ENCODE measurements at regions not wholly inside any gene's neighbourhood (a gene's known extent, or its start where the extent isn't known, plus 50 kb on each side); places are given as distances from the start of the nearest gene placed in this dataset.
"Not testable (repeated sequence)": the region's sequence is repeated elsewhere in the genome, so short reads cannot be mapped to it uniquely, and the experiment has no call there.

DNA sequence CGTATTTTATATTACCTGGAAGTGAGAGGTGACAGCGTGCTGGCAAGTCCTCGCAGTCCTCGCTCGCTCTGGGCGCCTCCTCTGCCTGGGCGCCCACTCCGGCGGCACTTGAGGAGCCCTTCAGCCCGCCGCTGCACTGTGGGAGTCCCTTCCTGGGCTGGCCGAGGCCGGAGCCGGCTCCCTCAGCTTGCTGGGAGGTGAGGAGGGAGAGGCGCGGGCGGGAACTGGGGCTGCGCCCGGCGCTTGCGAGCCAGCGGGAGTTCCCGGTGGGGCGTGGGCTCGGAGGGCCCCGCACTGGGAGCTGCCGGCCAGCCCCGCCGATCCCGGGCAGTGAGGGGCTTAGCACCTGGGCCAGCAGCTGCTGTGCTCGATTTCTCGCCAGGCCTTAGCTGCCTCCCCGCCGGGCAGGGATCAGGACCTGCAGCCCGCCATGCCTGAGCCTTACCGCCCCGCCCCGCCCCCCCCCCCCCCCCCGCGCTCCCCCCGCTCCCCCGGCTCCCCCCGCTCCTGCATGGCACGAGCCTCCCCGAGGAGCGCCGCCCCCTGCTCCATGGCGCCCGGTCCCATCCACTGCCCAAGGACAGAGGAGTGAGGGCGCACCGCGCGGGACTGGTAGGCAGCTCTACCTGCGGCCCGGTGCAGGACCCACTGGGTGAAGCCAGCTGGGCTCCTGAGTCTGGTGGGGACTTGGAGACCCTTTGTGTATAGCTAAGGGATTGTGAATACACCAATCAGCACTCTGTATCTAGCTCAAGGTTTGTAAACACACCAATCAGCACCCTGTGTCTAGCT lies 298.9 kb upstream of the MAGEB16 start:
- no peaks in the 10 kb centered on the region for H3K9me3 ChIP-seq
- DNase-seq: no peak
- no peak overlapping the region for H3K27ac ChIP-seq
- TF ChIP-seq EP300 (IDR thresholded peaks at IDR 0.05): no peak
- TF ChIP-seq, protein P1, sequence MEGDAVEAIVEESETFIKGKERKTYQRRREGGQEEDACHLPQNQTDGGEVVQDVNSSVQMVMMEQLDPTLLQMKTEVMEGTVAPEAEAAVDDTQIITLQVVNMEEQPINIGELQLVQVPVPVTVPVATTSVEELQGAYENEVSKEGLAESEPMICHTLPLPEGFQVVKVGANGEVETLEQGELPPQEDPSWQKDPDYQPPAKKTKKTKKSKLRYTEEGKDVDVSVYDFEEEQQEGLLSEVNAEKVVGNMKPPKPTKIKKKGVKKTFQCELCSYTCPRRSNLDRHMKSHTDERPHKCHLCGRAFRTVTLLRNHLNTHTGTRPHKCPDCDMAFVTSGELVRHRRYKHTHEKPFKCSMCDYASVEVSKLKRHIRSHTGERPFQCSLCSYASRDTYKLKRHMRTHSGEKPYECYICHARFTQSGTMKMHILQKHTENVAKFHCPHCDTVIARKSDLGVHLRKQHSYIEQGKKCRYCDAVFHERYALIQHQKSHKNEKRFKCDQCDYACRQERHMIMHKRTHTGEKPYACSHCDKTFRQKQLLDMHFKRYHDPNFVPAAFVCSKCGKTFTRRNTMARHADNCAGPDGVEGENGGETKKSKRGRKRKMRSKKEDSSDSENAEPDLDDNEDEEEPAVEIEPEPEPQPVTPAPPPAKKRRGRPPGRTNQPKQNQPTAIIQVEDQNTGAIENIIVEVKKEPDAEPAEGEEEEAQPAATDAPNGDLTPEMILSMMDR (IDR thresholded peaks at IDR 0.05): no peak
- no peak for TF ChIP-seq POLR2A (IDR thresholded peaks at IDR 0.05)
- H3K4me1 ChIP-seq: no peaks in the 10 kb centered on the region
- H3K27me3 ChIP-seq: no peaks in the 10 kb centered on the region
- H3K36me3 ChIP-seq: no peaks in the 10 kb centered on the region
- H3K4me3 ChIP-seq: no peak overlapping the region
- intact Hi-C loops (cut with DNase I; ENCODE audit: low total_unique reads): no loop called here
- 89 to 97% (median 96%) methylated on average over 12 to 44 of the region's 55 CpGs for WGBS, 5 donors

- 59 to 78% (median 64%) methylated on average over 3 of the region's 3 CpGs for WGBS, 5 donors
- H3K27ac ChIP-seq: no peak overlapping the region
- DNase-seq: no peak
- H3K27me3 ChIP-seq: no peaks in the 10 kb centered on the region
- intact Hi-C loops (cut with DNase I; ENCODE audit: low total_unique reads): no loop called here
- no peaks in the 10 kb centered on the region for H3K9me3 ChIP-seq
- no peaks in the 10 kb centered on the region for H3K4me1 ChIP-seq
- H3K36me3 ChIP-seq: no peaks in the 10 kb centered on the region
- H3K4me3 ChIP-seq: no peak overlapping the region
- TF ChIP-seq POLR2AphosphoS5 (IDR thresholded peaks at IDR 0.05) (no peak), POLR2A (IDR thresholded peaks at IDR 0.05) (no peak), EP300 (IDR thresholded peaks at IDR 0.05) (no peak)
- TF ChIP-seq, protein P1 (IDR thresholded peaks at IDR 0.05): no peak
Measured at GRCh38 chrX:35507701-35508100, 290.4 kb upstream of the MAGEB16 start.

DNA sequence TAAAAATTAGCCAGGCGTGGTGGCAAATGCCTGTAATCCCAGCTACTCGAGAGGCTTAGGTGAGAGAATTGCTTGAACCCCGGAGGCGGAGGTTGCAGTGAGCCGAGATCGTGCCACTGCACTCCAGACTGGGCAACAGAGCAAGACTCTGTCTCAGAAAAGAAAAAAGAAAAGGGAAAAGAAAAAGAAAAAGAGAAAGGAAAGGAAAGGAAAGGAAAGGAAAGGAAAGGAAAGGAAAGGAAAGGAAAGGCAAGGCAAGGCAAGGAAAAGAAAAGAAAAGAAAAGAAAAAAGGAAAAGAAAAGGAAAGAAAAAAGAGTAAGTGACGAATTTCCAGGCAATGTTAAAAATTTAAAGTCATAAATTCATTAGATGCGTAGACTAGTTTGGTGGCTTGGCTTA lies 250.1 kb upstream of the MAGEB16 start:
- H3K4me1 ChIP-seq; H3K4me3 ChIP-seq; H3K27me3 ChIP-seq; intact Hi-C loops (cut with DNase I; ENCODE audit: low total_unique reads); H3K9me3 ChIP-seq; H3K36me3 ChIP-seq; DNase-seq; H3K27ac ChIP-seq: not testable (repeated sequence)
- WGBS, 5 donors: 82 to 95% (median 90%) methylated on average over 8 of the region's 8 CpGs

DNA sequence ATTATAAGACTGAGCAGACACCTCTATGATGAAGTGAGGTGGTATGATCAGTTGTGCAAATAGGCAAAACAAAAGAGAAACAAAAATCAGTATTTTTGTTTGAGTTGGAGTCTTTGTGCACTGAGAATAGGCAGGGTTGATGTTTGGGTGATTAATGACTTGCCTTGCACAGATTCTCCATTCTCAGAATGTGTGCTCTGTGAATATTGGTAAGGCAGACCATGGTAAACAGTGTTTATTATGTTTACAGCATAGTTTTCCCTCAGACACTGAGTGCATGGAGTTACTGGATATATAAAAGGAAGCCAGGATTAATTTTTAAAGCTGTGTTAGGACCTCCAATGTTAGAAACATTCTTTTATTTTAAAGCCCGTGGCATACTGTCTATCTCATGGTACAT lies 240.2 kb upstream of the MAGEB16 start:
- Histone ChIP-seq H3K36me3 (no peaks in the 10 kb centered on the region), H3K4me3 (no peak overlapping the region), H3K4me1 (no peaks in the 10 kb centered on the region), H3K27me3 (no peaks in the 10 kb centered on the region), H3K27ac (no peak overlapping the region), H3K9me3 (no peaks in the 10 kb centered on the region)
- DNase-seq: no peak
- TF ChIP-seq, protein P1 (IDR thresholded peaks at IDR 0.05): no peak
- TF ChIP-seq POLR2AphosphoS5 (IDR thresholded peaks at IDR 0.05) (no peak), POLR2A (IDR thresholded peaks at IDR 0.05) (no peak), EP300 (IDR thresholded peaks at IDR 0.05) (no peak)
- WGBS, 5 donors: 25 to 50% (median 38%) methylated on average over 1 of the region's 1 CpG
- intact Hi-C loops (cut with DNase I; ENCODE audit: low total_unique reads): no loop called here

DNA sequence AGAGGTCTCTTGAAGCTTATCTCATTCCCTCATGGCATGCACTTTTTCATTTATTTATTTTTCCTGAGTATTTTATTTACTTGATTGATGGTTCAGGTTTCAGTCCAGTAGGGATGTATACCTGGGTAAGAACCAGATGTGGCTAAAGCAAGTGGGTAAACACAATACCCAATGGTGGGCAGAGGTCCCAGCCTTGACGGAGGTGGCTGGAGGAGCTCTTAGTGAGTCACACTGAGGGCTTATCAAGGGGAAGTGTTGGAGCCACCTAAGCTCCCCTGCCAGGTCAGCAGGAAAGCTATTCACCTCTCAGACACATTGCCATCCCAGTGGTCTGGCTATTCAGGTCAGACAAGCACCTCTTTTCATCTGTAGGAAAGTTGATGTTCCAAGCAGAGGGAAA lies 236.2 kb upstream of the MAGEB16 start:
- Histone ChIP-seq H3K4me3 (no peak overlapping the region), H3K9me3 (no peaks in the 10 kb centered on the region), H3K27ac (no peak overlapping the region), H3K36me3 (no peaks in the 10 kb centered on the region), H3K27me3 (no peaks in the 10 kb centered on the region), H3K4me1 (no peaks in the 10 kb centered on the region)
- DNase-seq: peak in 1 of 2 donors; percentile 35
- WGBS, 5 donors: 35 to 78% (median 60%) methylated on average over 1 of the region's 1 CpG
- TF ChIP-seq, protein P1 (IDR thresholded peaks at IDR 0.05): no peak
- no peak for TF ChIP-seq EP300 (IDR thresholded peaks at IDR 0.05)
- TF ChIP-seq POLR2AphosphoS5 (IDR thresholded peaks at IDR 0.05): no peak
- TF ChIP-seq POLR2A (IDR thresholded peaks at IDR 0.05): no peak
- intact Hi-C loops (cut with DNase I; ENCODE audit: low total_unique reads): no loop called here
